ENCODE measurements at regions not wholly inside any gene's neighbourhood (a gene's known extent, or its start where the extent isn't known, plus 50 kb on each side); places are given as distances from the start of the nearest gene placed in this dataset.

DNA sequence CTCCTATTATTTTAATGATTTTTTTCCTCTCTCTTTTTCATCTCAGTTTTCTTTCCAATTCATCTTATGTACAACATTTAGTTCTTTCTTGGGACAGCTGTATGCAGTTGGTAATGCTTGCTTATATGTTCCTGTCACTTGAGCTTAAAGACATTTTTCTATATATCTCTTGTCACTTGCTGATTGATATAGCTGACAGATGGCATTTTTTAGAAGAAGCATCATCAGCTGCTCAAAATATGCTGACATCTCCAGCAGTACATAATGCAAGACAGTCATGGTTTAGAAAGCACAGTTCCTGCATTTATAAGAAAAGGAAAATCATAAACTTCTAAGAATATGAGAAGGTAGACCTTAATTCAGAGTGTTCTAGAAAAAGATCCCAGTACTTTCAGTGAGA is 56.5 kb downstream of the DCAF8L1 start:
- TF ChIP-seq, protein P1, sequence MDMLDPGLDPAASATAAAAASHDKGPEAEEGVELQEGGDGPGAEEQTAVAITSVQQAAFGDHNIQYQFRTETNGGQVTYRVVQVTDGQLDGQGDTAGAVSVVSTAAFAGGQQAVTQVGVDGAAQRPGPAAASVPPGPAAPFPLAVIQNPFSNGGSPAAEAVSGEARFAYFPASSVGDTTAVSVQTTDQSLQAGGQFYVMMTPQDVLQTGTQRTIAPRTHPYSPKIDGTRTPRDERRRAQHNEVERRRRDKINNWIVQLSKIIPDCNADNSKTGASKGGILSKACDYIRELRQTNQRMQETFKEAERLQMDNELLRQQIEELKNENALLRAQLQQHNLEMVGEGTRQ (IDR thresholded peaks at IDR 0.05; ENCODE audit: borderline replicate concordance, low read depth, low read length), result no peak
- TF ChIP-seq TAF1 (IDR thresholded peaks at IDR 0.05; ENCODE audit: borderline replicate concordance, low read depth, low read length) (no peak), NFIC (IDR thresholded peaks at IDR 0.05; ENCODE audit: borderline replicate concordance) (no peak), POLR2AphosphoS5 (IDR thresholded peaks at IDR 0.05; ENCODE audit: low read depth, low read length) (no peak), EZH2phosphoT487 (IDR thresholded peaks at IDR 0.05; ENCODE audit: borderline replicate concordance, low read depth) (no peak), EP300 (IDR thresholded peaks at IDR 0.05; ENCODE audit: borderline replicate concordance in 1 of 2, low read depth in 1 of 2, low read length in 1 of 2) (no peak), YY1 (IDR thresholded peaks at IDR 0.05; ENCODE audit: low read depth) (no peak), JUND (IDR thresholded peaks at IDR 0.05) (no peak), ELF1 (IDR thresholded peaks at IDR 0.05) (no peak), NRF1 (IDR thresholded peaks at IDR 0.05; ENCODE audit: low read depth, low read length) (no peak), RFX5 (IDR thresholded peaks at IDR 0.05; ENCODE audit: low read length) (no peak)
- TF ChIP-seq, protein P2, sequence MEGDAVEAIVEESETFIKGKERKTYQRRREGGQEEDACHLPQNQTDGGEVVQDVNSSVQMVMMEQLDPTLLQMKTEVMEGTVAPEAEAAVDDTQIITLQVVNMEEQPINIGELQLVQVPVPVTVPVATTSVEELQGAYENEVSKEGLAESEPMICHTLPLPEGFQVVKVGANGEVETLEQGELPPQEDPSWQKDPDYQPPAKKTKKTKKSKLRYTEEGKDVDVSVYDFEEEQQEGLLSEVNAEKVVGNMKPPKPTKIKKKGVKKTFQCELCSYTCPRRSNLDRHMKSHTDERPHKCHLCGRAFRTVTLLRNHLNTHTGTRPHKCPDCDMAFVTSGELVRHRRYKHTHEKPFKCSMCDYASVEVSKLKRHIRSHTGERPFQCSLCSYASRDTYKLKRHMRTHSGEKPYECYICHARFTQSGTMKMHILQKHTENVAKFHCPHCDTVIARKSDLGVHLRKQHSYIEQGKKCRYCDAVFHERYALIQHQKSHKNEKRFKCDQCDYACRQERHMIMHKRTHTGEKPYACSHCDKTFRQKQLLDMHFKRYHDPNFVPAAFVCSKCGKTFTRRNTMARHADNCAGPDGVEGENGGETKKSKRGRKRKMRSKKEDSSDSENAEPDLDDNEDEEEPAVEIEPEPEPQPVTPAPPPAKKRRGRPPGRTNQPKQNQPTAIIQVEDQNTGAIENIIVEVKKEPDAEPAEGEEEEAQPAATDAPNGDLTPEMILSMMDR (IDR thresholded peaks at IDR 0.05), result no peak
- TF ChIP-seq, protein P3, sequence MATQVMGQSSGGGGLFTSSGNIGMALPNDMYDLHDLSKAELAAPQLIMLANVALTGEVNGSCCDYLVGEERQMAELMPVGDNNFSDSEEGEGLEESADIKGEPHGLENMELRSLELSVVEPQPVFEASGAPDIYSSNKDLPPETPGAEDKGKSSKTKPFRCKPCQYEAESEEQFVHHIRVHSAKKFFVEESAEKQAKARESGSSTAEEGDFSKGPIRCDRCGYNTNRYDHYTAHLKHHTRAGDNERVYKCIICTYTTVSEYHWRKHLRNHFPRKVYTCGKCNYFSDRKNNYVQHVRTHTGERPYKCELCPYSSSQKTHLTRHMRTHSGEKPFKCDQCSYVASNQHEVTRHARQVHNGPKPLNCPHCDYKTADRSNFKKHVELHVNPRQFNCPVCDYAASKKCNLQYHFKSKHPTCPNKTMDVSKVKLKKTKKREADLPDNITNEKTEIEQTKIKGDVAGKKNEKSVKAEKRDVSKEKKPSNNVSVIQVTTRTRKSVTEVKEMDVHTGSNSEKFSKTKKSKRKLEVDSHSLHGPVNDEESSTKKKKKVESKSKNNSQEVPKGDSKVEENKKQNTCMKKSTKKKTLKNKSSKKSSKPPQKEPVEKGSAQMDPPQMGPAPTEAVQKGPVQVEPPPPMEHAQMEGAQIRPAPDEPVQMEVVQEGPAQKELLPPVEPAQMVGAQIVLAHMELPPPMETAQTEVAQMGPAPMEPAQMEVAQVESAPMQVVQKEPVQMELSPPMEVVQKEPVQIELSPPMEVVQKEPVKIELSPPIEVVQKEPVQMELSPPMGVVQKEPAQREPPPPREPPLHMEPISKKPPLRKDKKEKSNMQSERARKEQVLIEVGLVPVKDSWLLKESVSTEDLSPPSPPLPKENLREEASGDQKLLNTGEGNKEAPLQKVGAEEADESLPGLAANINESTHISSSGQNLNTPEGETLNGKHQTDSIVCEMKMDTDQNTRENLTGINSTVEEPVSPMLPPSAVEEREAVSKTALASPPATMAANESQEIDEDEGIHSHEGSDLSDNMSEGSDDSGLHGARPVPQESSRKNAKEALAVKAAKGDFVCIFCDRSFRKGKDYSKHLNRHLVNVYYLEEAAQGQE (IDR thresholded peaks at IDR 0.05; ENCODE audit: low read depth, low read length), result no peak
- TF ChIP-seq, protein P4, sequence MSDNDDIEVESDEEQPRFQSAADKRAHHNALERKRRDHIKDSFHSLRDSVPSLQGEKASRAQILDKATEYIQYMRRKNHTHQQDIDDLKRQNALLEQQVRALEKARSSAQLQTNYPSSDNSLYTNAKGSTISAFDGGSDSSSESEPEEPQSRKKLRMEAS (IDR thresholded peaks at IDR 0.05; ENCODE audit: low read depth), result no peak
